ACC112 (cell line): ENCODE measurements at regions not wholly inside any gene's neighbourhood (a gene's known extent, or its start where the extent isn't known, plus 50 kb on each side); places are given as distances from the start of the nearest gene placed in this dataset.

Experiments used
- H2AFZ ChIP-seq: fragments of 200-600 bp; sonication (generic); one replicate; pipeline ENCODE4 v1.6.0; 2017; ENCODE audit warnings: antibody characterized with exemption, low read length; ENCODE audit not compliant: unreplicated experiment
- H3K27ac ChIP-seq: fragments of 200-600 bp; sonication (generic); 2 replicates; pipeline ENCODE4 v1.5.1; 2014; ENCODE audit warnings: low read depth, mild to moderate bottlenecking, antibody characterized with exemption, low read length, moderate library complexity
- H3K27me3 ChIP-seq: fragments of 200-600 bp; sonication (generic); 2 replicates; pipeline ENCODE4 v1.6.1; 2014; ENCODE audit warnings: mild to moderate bottlenecking, antibody characterized with exemption, low read length, moderate library complexity, mixed read lengths; ENCODE audit not compliant: insufficient read depth
- H3K36me3 ChIP-seq: fragments of 200-600 bp; sonication (generic); 2 replicates; pipeline ENCODE4 v1.6.1; 2016; ENCODE audit warnings: mild to moderate bottlenecking, antibody characterized with exemption, low read length, moderate library complexity, mixed read lengths; ENCODE audit not compliant: insufficient read depth
- H3K4me1 ChIP-seq: fragments of 200-600 bp; sonication (generic); one replicate; pipeline ENCODE4 v1.6.1; 2016; ENCODE audit warnings: low read length, mixed read lengths; ENCODE audit not compliant: insufficient read depth, unreplicated experiment, control insufficient read depth
- H3K4me3 ChIP-seq: fragments of 200-600 bp; sonication (generic); 2 replicates; pipeline ENCODE4 v1.5.1; 2014; ENCODE audit warnings: mild to moderate bottlenecking, low read depth, low read length
- H3K79me2 ChIP-seq: fragments of 200-600 bp; sonication (generic); one replicate; pipeline ENCODE4 v1.6.0; 2016; ENCODE audit warnings: low read length; ENCODE audit not compliant: control insufficient read depth, unreplicated experiment, insufficient read depth

DNA sequence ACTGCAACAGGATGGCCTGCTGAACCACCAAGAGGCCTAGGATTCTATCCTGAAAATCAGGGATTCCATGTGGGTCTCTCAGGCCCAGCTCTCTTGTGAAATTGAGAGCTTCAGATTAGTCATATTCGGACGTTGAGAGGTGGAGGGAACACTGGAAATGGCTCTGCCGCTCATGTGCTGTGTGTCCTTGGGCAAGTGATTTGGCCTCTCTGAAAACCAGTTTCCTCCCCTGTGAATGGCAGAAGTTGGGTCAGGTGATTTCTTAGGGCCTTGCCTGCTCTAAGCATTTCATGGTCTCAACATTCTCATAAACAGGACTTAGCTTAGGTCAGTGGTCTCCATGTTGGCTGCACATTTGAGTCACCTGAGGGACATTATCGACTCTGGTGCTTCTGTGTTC, 470.1 kb downstream of the PREX1 start:
- Histone ChIP-seq H3K36me3 (no peaks in the 10 kb centered on the region), H3K79me2 (no peaks in the 10 kb centered on the region), H3K27me3 (peaks cover 21% of the 10 kb centered on the region; the same call in 1 of the 2 replicates), H3K4me3 (no peak overlapping the region), H3K4me1 (no peaks in the 10 kb centered on the region), H2AFZ (no peak overlapping the region), H3K27ac (no peak overlapping the region)

GRCh38 chr20:48354903-48355302, 472.9 kb downstream of the PREX1 start:
- no peaks in the 10 kb centered on the region for H3K79me2 ChIP-seq
- no peaks in the 10 kb centered on the region for H3K4me1 ChIP-seq
- no peak overlapping the region for H3K4me3 ChIP-seq
- H3K36me3 ChIP-seq: no peaks in the 10 kb centered on the region
- peaks cover 30% of the 10 kb centered on the region for H3K27me3 ChIP-seq
- H2AFZ ChIP-seq: no peak overlapping the region
- H3K27ac ChIP-seq: no peak overlapping the region

- H3K27me3 ChIP-seq: peaks cover 35% of the 10 kb centered on the region
Measured at GRCh38 chr20:48354320-48354876, 473.4 kb downstream of the PREX1 start.

DNA sequence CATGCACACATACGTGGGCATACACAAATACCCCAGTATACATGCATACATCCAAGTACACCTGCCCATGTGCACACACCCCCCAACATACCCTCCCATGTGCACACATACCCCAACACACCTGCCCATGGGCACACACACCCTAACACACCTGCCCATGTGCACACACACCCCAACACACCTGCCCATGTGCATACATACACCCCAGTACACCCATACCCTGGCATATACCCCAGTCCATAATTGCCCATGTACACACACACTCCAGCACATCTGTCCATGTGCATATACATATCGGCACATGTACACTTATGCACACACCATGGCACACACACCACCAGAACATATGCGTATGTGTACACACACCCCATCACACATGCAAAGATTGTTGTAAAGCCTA, 475.2 kb downstream of the PREX1 start:
- peaks cover 51% of the 10 kb centered on the region for H3K27me3 ChIP-seq
- no peak overlapping the region for H3K27ac ChIP-seq
- no peak overlapping the region for H2AFZ ChIP-seq
- H3K36me3 ChIP-seq: no peaks in the 10 kb centered on the region
- no peaks in the 10 kb centered on the region for H3K79me2 ChIP-seq
- no peak overlapping the region for H3K4me3 ChIP-seq
- H3K4me1 ChIP-seq: no peaks in the 10 kb centered on the region

More at GRCh38 chr20:48354320-48354876, 473.4 kb downstream of the PREX1 start:
- no peaks in the 10 kb centered on the region for H3K36me3 ChIP-seq
- H3K27ac ChIP-seq: no peak overlapping the region
- no peak overlapping the region for H2AFZ ChIP-seq
- H3K4me1 ChIP-seq: no peaks in the 10 kb centered on the region
- H3K4me3 ChIP-seq: no peak overlapping the region
- no peaks in the 10 kb centered on the region for H3K79me2 ChIP-seq

GRCh38 chr20:48352042-48352441, 475.8 kb downstream of the PREX1 start:
- Histone ChIP-seq H3K36me3 (no peaks in the 10 kb centered on the region), H3K27me3 (peaks cover 57% of the 10 kb centered on the region), H2AFZ (no peak overlapping the region)

GRCh38 chr20:48350313-48350988, 477.3 kb downstream of the PREX1 start:
- no peaks in the 10 kb centered on the region for H3K79me2 ChIP-seq

More at GRCh38 chr20:48352042-48352441, 475.8 kb downstream of the PREX1 start:
- Histone ChIP-seq H3K27ac (no peak overlapping the region), H3K4me1 (no peaks in the 10 kb centered on the region), H3K4me3 (no peak overlapping the region), H3K79me2 (no peaks in the 10 kb centered on the region)

DNA sequence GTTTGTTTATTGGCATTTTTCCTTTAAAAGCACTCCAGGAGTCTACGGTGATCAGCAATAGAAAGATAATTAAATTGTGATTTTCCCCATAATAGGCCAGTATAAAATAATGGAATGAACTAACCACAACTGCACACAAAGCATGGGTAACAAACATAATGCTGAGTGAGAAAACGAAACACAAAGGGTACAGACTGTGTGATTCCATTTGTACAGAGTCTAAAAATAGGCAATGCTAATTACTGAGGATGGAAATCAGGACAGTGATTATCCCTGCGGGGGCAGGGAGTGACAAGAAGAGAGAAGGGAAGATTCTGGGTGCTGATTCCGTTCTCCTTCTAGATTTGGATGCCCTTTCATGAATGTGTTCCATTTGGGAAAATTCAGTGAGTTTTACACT, 478.1 kb downstream of the PREX1 start:
- Histone ChIP-seq H3K4me1 (no peaks in the 10 kb centered on the region), H3K27ac (no peak overlapping the region)

More at GRCh38 chr20:48350313-48350988, 477.3 kb downstream of the PREX1 start:
- H3K36me3 ChIP-seq: no peaks in the 10 kb centered on the region
- no peak overlapping the region for H2AFZ ChIP-seq
- peaks cover 63% of the 10 kb centered on the region for H3K27me3 ChIP-seq
- H3K4me3 ChIP-seq: no peak overlapping the region
- H3K27ac ChIP-seq: no peak overlapping the region
- H3K4me1 ChIP-seq: no peaks in the 10 kb centered on the region

DNA sequence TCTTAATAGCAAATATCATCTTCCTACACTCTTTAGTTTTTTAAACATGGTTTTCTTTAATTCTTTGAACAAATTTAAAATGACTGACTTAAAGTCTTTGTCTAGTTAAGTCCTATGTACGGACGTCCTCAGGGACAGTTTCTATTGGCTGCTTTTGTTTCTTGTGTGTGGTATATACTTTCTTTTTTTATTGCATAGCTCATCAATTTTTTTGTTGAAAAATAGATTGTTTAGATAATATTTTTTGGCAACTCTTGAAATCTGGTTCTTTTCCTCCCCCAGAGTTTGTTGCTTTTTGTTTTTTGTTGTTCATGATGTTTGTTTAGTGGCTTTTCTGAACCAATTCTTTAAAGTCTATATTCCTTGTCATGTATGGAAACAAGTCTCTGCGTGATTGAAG, 479.8 kb downstream of the PREX1 start:
- Histone ChIP-seq H3K27me3 (peaks cover 68% of the 10 kb centered on the region), H3K79me2 (no peaks in the 10 kb centered on the region), H3K36me3 (no peaks in the 10 kb centered on the region), H3K4me1 (no peaks in the 10 kb centered on the region), H3K27ac (no peak overlapping the region), H3K4me3 (no peak overlapping the region), H2AFZ (no peak overlapping the region)

More for the DNA sequence above, 478.1 kb downstream of the PREX1 start:
- Histone ChIP-seq H3K27me3 (peaks cover 64% of the 10 kb centered on the region), H3K4me3 (no peak overlapping the region), H2AFZ (no peak overlapping the region), H3K79me2 (no peaks in the 10 kb centered on the region), H3K36me3 (no peaks in the 10 kb centered on the region)

- H2AFZ ChIP-seq: no peak overlapping the region
- no peaks in the 10 kb centered on the region for H3K36me3 ChIP-seq
- peaks cover 63% of the 10 kb centered on the region for H3K27me3 ChIP-seq
- peaks cover 5% of the 10 kb centered on the region for H3K4me1 ChIP-seq
- H3K4me3 ChIP-seq: no peak overlapping the region
- no peak overlapping the region for H3K27ac ChIP-seq
- no peaks in the 10 kb centered on the region for H3K79me2 ChIP-seq
Measured at GRCh38 chr20:48342822-48343513, 484.8 kb downstream of the PREX1 start.

DNA sequence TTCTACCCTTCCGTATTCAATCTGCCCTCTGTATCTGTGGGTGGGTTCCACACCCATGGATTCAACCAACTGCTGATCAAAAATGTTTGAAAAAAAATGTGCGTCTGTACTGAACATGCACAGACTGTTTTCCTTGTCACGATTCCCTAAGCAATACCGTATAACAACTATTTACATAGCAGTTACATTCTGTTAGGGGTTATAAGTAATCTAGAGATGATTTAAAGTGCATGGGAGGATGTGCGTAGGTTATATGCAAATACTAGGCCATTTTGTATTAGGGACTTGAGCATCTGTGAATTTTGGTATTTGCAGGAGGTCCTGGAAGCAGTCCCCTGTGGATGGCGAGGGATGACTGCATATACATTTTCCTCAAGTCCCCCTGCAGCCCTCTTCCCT, 486.9 kb downstream of the PREX1 start:
- Histone ChIP-seq H3K27me3 (peaks cover 68% of the 10 kb centered on the region), H3K36me3 (no peaks in the 10 kb centered on the region), H2AFZ (no peak overlapping the region), H3K4me1 (peaks cover 5% of the 10 kb centered on the region), H3K79me2 (no peaks in the 10 kb centered on the region), H3K4me3 (no peak overlapping the region), H3K27ac (no peak overlapping the region)
